ENCODE measurements at regions not wholly inside any gene's neighbourhood (a gene's known extent, or its start where the extent isn't known, plus 50 kb on each side); places are given as distances from the start of the nearest gene placed in this dataset.
"Not testable (repeated sequence)": the region's sequence is repeated elsewhere in the genome, so short reads cannot be mapped to it uniquely, and the experiment has no call there.

DNA sequence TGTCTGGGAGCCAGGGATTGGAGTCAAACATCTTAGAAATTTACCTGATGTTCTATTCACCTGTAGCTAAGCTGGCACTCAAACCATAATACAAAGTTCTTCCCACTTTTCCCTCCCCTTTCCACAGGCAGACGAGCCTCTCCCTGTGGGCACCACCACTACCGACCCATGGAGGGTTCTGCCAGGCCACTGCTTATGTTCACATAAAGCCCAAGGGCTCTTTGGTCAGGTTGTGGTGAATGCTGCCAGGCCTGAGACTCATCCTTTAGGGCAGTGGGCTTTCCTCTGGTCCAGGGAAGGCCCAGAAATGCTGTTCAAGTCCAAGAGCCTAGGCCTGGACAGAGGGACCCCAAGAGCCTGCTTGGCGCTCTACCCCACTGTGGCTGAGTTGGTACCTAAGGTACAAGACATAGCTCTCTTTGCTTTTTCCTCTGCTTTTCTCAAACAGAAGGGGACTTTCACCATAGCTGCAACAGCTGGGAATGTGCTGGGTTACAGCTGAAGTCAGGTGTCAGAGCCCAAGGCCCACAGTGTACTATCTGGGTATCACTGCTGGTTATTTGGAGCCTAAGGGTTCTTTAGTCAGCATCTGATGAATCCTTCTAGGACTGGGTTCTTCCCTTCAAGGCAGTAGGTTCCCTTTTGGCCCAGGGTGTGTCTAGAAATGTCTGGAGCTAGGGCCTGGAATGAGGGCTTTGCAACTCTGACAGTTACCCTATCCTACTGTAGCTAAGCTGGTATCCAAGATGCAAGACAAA, 620.1 kb downstream of the TLE1 start:
- Histone ChIP-seq H3K27me3 (replicated peaks; ENCODE audit: control insufficient read depth, insufficient read depth, low read length, poor library complexity, severe bottlenecking) (no peaks in the 10 kb centered on the region), H3K9me3 (ENCODE audit: control insufficient read depth, low read length) (no peaks in the 10 kb centered on the region), H3K4me3 (ENCODE audit: insufficient read depth, low read depth, low read length, poor library complexity, severe bottlenecking) (no peak overlapping the region), H3K4me1 (ENCODE audit: control insufficient read depth, insufficient read depth, low read length, poor library complexity, severe bottlenecking) (no peaks in the 10 kb centered on the region), H3K27ac (ENCODE audit: insufficient read depth, low read length, poor library complexity, severe bottlenecking) (no peak overlapping the region), H3K36me3 (ENCODE audit: control insufficient read depth, insufficient read depth, low read length) (no peaks in the 10 kb centered on the region)
- no peak for DNase-seq

GRCh38 chr9:81062995-81063394, 626.4 kb downstream of the TLE1 start:
- DNase-seq; H3K4me1 ChIP-seq (ENCODE audit: control insufficient read depth, insufficient read depth, low read length, poor library complexity, severe bottlenecking); H3K27ac ChIP-seq (ENCODE audit: insufficient read depth, low read length, poor library complexity, severe bottlenecking); H3K4me3 ChIP-seq (ENCODE audit: insufficient read depth, low read depth, low read length, poor library complexity, severe bottlenecking); H3K36me3 ChIP-seq (ENCODE audit: control insufficient read depth, insufficient read depth, low read length); H3K27me3 ChIP-seq (replicated peaks; ENCODE audit: control insufficient read depth, insufficient read depth, low read length, poor library complexity, severe bottlenecking); H3K9me3 ChIP-seq (ENCODE audit: control insufficient read depth, low read length): not testable (repeated sequence)

DNA sequence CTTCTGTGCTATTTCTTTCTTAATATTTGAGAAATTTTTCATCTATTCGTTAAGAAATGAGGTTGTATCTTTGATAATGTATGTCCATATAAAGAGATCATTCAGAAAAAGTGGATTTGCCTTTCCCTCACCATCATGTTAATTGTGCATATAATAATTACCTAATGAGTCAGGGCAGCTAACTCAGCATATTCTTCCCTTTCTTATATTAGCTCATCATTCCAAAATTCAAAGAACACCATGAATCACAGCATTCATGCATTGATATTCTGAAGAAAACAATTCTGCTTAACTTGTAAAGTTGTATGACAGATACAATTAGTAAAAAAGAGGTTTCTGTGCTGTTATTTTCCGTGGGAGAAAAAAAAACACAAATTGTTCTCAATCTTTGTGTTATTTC, 630.6 kb downstream of the TLE1 start:
- H3K27me3 ChIP-seq (replicated peaks; ENCODE audit: control insufficient read depth, insufficient read depth, low read length, poor library complexity, severe bottlenecking) = no peaks in the 10 kb centered on the region
- H3K27ac ChIP-seq (ENCODE audit: insufficient read depth, low read length, poor library complexity, severe bottlenecking) = no peak overlapping the region
- H3K36me3 ChIP-seq (ENCODE audit: control insufficient read depth, insufficient read depth, low read length) = no peaks in the 10 kb centered on the region
- H3K4me3 ChIP-seq (ENCODE audit: insufficient read depth, low read depth, low read length, poor library complexity, severe bottlenecking) = no peak overlapping the region
- DNase-seq = no peak
- no peaks in the 10 kb centered on the region for H3K9me3 ChIP-seq (ENCODE audit: control insufficient read depth, low read length)
- H3K4me1 ChIP-seq (ENCODE audit: control insufficient read depth, insufficient read depth, low read length, poor library complexity, severe bottlenecking) = no peaks in the 10 kb centered on the region

DNA sequence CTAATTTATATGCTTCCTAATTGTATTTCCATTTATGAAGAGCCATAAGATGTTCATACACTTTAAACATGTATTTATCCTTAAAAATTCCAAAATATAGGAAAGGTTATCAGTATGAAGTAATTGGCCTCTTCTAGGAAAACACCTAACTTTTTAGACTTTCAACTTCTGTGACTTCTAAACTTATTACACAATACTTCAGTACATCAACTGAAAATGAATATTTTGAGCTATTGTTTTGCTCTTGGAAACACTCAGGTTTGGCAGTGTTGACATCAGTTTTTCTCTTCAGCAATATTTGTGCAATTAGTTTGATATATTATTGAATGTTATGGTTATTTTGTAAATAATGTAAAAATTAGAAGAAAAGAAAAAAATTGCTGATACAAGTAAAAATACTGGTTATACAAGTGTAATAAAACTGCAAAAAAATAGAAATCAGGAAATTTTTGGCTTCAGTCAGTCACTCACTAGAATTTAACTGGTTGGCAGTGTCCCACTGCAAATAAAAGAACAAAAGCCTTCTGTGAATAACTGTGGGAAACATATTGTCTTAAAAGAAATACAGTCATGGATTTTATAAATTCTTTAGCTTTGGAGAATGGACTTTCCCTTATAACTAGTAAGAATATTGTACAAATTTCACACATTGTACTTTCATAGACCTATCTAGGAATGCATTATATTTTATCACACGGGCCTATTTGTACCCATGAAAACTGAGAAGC, 635.9 kb downstream of the TLE1 start:
- H3K4me1 ChIP-seq (ENCODE audit: control insufficient read depth, insufficient read depth, low read length, poor library complexity, severe bottlenecking) = no peaks in the 10 kb centered on the region
- no peaks in the 10 kb centered on the region for H3K36me3 ChIP-seq (ENCODE audit: control insufficient read depth, insufficient read depth, low read length)
- no peak for DNase-seq
- H3K9me3 ChIP-seq (ENCODE audit: control insufficient read depth, low read length) = no peaks in the 10 kb centered on the region
- no peak overlapping the region for H3K4me3 ChIP-seq (ENCODE audit: insufficient read depth, low read depth, low read length, poor library complexity, severe bottlenecking)
- no peaks in the 10 kb centered on the region for H3K27me3 ChIP-seq (replicated peaks; ENCODE audit: control insufficient read depth, insufficient read depth, low read length, poor library complexity, severe bottlenecking)
- H3K27ac ChIP-seq (ENCODE audit: insufficient read depth, low read length, poor library complexity, severe bottlenecking) = no peak overlapping the region

DNA sequence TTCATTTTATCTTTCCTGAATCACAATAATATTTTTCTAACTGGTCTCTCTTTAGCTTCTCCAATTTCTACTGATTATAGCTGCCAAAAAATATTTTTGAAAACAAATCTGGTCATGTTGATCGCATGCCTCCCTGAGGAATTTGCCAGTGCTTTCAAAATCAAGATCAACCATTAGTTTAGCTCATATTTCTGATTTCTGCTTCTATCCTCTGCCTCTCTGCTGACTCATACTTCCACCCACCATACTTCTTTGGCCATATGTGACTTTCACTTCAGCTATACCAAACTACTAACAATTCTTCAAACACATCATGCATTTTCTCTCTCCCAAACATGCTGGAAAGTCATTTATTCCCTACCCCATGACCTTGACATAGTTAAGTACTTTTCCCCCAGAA, 636.5 kb downstream of the TLE1 start:
- Histone ChIP-seq H3K27me3 (replicated peaks; ENCODE audit: control insufficient read depth, insufficient read depth, low read length, poor library complexity, severe bottlenecking) (no peaks in the 10 kb centered on the region), H3K4me1 (ENCODE audit: control insufficient read depth, insufficient read depth, low read length, poor library complexity, severe bottlenecking) (no peaks in the 10 kb centered on the region), H3K27ac (ENCODE audit: insufficient read depth, low read length, poor library complexity, severe bottlenecking) (no peak overlapping the region), H3K4me3 (ENCODE audit: insufficient read depth, low read depth, low read length, poor library complexity, severe bottlenecking) (no peak overlapping the region), H3K9me3 (ENCODE audit: control insufficient read depth, low read length) (no peaks in the 10 kb centered on the region), H3K36me3 (ENCODE audit: control insufficient read depth, insufficient read depth, low read length) (no peaks in the 10 kb centered on the region)
- DNase-seq = no peak

GRCh38 chr9:81047280-81047679, 642.1 kb downstream of the TLE1 start:
- Histone ChIP-seq H3K4me1 (ENCODE audit: control insufficient read depth, insufficient read depth, low read length, poor library complexity, severe bottlenecking) (no peaks in the 10 kb centered on the region), H3K4me3 (ENCODE audit: insufficient read depth, low read depth, low read length, poor library complexity, severe bottlenecking) (no peak overlapping the region), H3K36me3 (ENCODE audit: control insufficient read depth, insufficient read depth, low read length) (no peaks in the 10 kb centered on the region), H3K27ac (ENCODE audit: insufficient read depth, low read length, poor library complexity, severe bottlenecking) (no peak overlapping the region), H3K27me3 (replicated peaks; ENCODE audit: control insufficient read depth, insufficient read depth, low read length, poor library complexity, severe bottlenecking) (no peaks in the 10 kb centered on the region), H3K9me3 (ENCODE audit: control insufficient read depth, low read length) (no peaks in the 10 kb centered on the region)
- no peak for DNase-seq

- no peak for DNase-seq
- Histone ChIP-seq H3K36me3 (ENCODE audit: control insufficient read depth, insufficient read depth, low read length) (no peaks in the 10 kb centered on the region), H3K4me3 (ENCODE audit: insufficient read depth, low read depth, low read length, poor library complexity, severe bottlenecking) (no peak overlapping the region), H3K9me3 (ENCODE audit: control insufficient read depth, low read length) (no peaks in the 10 kb centered on the region), H3K27ac (ENCODE audit: insufficient read depth, low read length, poor library complexity, severe bottlenecking) (no peak overlapping the region), H3K4me1 (ENCODE audit: control insufficient read depth, insufficient read depth, low read length, poor library complexity, severe bottlenecking) (no peaks in the 10 kb centered on the region), H3K27me3 (replicated peaks; ENCODE audit: control insufficient read depth, insufficient read depth, low read length, poor library complexity, severe bottlenecking) (no peaks in the 10 kb centered on the region)
Observed at GRCh38 chr9:81045658-81046057, 643.7 kb downstream of the TLE1 start.

DNA sequence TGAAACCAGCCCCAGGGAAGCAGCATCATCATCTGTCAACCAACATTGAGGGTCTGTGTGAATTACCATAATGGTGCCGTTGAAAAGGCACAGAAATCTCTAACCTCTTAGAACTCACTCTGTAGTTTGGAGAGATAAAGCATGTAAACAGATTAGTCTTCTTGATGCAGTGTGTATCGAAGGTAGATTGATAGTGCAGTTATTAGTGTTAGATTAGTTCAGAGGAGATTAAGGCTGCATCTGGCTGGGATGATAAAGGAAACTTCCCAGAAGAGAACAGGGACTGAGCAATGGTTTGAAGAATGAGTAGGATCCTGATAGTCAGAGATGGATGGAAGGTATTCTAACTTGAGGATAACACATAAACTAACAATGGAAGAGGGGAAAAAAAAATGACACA, 651.5 kb downstream of the TLE1 start:
- H3K27ac ChIP-seq (ENCODE audit: insufficient read depth, low read length, poor library complexity, severe bottlenecking) = no peak overlapping the region
- no peaks in the 10 kb centered on the region for H3K4me1 ChIP-seq (ENCODE audit: control insufficient read depth, insufficient read depth, low read length, poor library complexity, severe bottlenecking)
- no peaks in the 10 kb centered on the region for H3K27me3 ChIP-seq (replicated peaks; ENCODE audit: control insufficient read depth, insufficient read depth, low read length, poor library complexity, severe bottlenecking)
- H3K36me3 ChIP-seq (ENCODE audit: control insufficient read depth, insufficient read depth, low read length) = no peaks in the 10 kb centered on the region
- no peak overlapping the region for H3K4me3 ChIP-seq (ENCODE audit: insufficient read depth, low read depth, low read length, poor library complexity, severe bottlenecking)
- DNase-seq = no peak
- no peaks in the 10 kb centered on the region for H3K9me3 ChIP-seq (ENCODE audit: control insufficient read depth, low read length)

DNA sequence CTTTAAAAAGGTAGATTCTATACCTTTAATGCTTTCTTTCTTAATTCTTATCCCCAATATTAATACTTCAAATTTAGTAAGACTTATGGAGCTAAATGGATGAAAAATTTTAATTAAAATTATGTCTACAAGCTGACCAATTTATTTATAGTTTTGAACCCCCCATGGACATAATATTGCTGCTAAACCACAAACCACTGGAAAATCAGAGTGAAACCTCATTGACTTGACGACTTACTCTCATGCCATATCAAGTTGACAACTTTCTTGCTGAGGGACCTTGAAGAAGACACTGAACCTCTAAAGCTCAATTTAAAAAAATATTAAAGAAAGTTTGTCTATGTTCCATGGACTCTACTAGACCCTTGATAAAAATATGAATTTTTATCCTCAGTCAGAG, 653.7 kb downstream of the TLE1 start:
- Histone ChIP-seq H3K4me1 (ENCODE audit: control insufficient read depth, insufficient read depth, low read length, poor library complexity, severe bottlenecking) (no peaks in the 10 kb centered on the region), H3K36me3 (ENCODE audit: control insufficient read depth, insufficient read depth, low read length) (no peaks in the 10 kb centered on the region), H3K27ac (ENCODE audit: insufficient read depth, low read length, poor library complexity, severe bottlenecking) (no peak overlapping the region), H3K27me3 (replicated peaks; ENCODE audit: control insufficient read depth, insufficient read depth, low read length, poor library complexity, severe bottlenecking) (no peaks in the 10 kb centered on the region), H3K4me3 (ENCODE audit: insufficient read depth, low read depth, low read length, poor library complexity, severe bottlenecking) (no peak overlapping the region), H3K9me3 (ENCODE audit: control insufficient read depth, low read length) (no peaks in the 10 kb centered on the region)
- no peak for DNase-seq

DNA sequence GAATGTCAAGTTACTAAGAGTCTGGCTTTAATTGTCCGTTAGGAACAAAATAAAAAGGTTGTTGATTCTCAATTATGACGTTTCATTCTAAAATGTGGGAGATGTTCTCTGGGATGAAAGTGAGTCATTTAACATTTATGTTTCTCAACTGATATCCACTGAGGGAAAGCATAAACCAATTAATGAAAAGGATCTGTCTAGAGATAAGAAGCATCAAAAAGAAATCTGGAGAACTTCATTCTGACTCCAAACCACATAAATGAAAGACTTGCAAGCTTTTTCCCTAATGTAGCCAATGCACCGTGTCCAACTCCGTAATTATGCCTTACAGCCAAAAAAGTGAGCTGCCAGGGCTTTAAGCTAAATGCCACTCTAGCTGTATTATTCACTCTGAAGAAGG, 654.2 kb downstream of the TLE1 start:
- no peaks in the 10 kb centered on the region for H3K9me3 ChIP-seq (ENCODE audit: control insufficient read depth, low read length)
- DNase-seq = no peak
- no peaks in the 10 kb centered on the region for H3K27me3 ChIP-seq (replicated peaks; ENCODE audit: control insufficient read depth, insufficient read depth, low read length, poor library complexity, severe bottlenecking)
- no peaks in the 10 kb centered on the region for H3K36me3 ChIP-seq (ENCODE audit: control insufficient read depth, insufficient read depth, low read length)
- H3K27ac ChIP-seq (ENCODE audit: insufficient read depth, low read length, poor library complexity, severe bottlenecking) = no peak overlapping the region
- no peak overlapping the region for H3K4me3 ChIP-seq (ENCODE audit: insufficient read depth, low read depth, low read length, poor library complexity, severe bottlenecking)
- no peaks in the 10 kb centered on the region for H3K4me1 ChIP-seq (ENCODE audit: control insufficient read depth, insufficient read depth, low read length, poor library complexity, severe bottlenecking)
